ENCODE measurements at regions not wholly inside any gene's neighbourhood (a gene's known extent, or its start where the extent isn't known, plus 50 kb on each side); places are given as distances from the start of the nearest gene placed in this dataset.

DNA sequence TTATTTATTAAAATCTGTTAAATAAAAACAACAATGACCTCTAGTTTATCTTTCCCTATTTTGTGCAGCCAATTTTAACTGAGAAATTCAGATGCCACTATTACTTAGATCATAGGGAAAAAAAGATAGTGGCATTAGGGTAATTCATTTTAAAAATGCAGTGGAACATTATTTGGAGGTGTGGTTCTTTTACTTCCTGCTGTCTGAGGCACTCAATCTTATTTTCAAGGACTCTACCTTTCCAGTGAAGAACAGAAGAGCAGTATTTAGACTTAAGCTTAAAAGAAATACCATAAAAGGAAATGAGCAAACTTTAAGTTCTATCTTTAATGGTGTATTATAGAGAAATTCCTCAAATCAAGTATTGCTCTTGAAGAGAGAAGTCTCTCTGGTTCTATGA lies 342.6 kb upstream of the KLF12 start:
- POLR2A ChIA-PET (ENCODE audit: low non-redundant PET) = no interaction called here
- TF ChIP-seq, protein P1, sequence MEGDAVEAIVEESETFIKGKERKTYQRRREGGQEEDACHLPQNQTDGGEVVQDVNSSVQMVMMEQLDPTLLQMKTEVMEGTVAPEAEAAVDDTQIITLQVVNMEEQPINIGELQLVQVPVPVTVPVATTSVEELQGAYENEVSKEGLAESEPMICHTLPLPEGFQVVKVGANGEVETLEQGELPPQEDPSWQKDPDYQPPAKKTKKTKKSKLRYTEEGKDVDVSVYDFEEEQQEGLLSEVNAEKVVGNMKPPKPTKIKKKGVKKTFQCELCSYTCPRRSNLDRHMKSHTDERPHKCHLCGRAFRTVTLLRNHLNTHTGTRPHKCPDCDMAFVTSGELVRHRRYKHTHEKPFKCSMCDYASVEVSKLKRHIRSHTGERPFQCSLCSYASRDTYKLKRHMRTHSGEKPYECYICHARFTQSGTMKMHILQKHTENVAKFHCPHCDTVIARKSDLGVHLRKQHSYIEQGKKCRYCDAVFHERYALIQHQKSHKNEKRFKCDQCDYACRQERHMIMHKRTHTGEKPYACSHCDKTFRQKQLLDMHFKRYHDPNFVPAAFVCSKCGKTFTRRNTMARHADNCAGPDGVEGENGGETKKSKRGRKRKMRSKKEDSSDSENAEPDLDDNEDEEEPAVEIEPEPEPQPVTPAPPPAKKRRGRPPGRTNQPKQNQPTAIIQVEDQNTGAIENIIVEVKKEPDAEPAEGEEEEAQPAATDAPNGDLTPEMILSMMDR (conservative IDR thresholded peaks at IDR 0.05; ENCODE audit: low read depth, low read length) = no peak
- TF ChIP-seq EZH2 (IDR thresholded peaks at IDR 0.05; ENCODE audit: borderline replicate concordance, low read depth, low read length, poor library complexity, severe bottlenecking) = no peak

GRCh38 chr13:74476365-74476764 lies 342.2 kb upstream of the KLF12 start:
- TF ChIP-seq, protein P1 (conservative IDR thresholded peaks at IDR 0.05; ENCODE audit: low read depth, low read length) = no peak
- TF ChIP-seq EZH2 (IDR thresholded peaks at IDR 0.05; ENCODE audit: borderline replicate concordance, low read depth, low read length, poor library complexity, severe bottlenecking) = no peak
- no peaks in the 10 kb centered on the region for H3K4me1 ChIP-seq (ENCODE audit: insufficient read depth, low read length, poor library complexity, severe bottlenecking)
- no peak overlapping the region for H3K27ac ChIP-seq (ENCODE audit: low read depth, low read length, poor library complexity, severe bottlenecking)
- no peak for DNase-seq (ENCODE audit: low spot score)
- intact Hi-C loops (cut with micrococcal nuclease; ENCODE audit: unreplicated experiment) = no loop called here
- no peak overlapping the region for H3K4me3 ChIP-seq (ENCODE audit: low read depth, low read length, poor library complexity, severe bottlenecking)
- ChIA-PET CTCF (no interaction called here), POLR2A (ENCODE audit: low non-redundant PET) (no interaction called here)
- H3K27me3 ChIP-seq (replicated peaks; ENCODE audit: insufficient read depth, low read depth, low read length, poor library complexity) = no peaks in the 10 kb centered on the region
- H3K9me3 ChIP-seq (ENCODE audit: low read depth, low read length, poor library complexity, severe bottlenecking) = no peaks in the 10 kb centered on the region
- no TSS peak for BruUV-seq (replicated peaks)
- no peaks in the 10 kb centered on the region for H3K36me3 ChIP-seq (ENCODE audit: insufficient read depth, low read length, poor library complexity, severe bottlenecking)

More for the DNA sequence above, 342.6 kb upstream of the KLF12 start:
- no peaks in the 10 kb centered on the region for H3K36me3 ChIP-seq (ENCODE audit: insufficient read depth, low read length, poor library complexity, severe bottlenecking)
- intact Hi-C loops (cut with micrococcal nuclease; ENCODE audit: unreplicated experiment) = no loop called here
- H3K4me3 ChIP-seq (ENCODE audit: low read depth, low read length, poor library complexity, severe bottlenecking) = no peak overlapping the region
- no peaks in the 10 kb centered on the region for H3K27me3 ChIP-seq (replicated peaks; ENCODE audit: insufficient read depth, low read depth, low read length, poor library complexity)
- H3K4me1 ChIP-seq (ENCODE audit: insufficient read depth, low read length, poor library complexity, severe bottlenecking) = no peaks in the 10 kb centered on the region
- no TSS peak for BruUV-seq (replicated peaks)
- H3K27ac ChIP-seq (ENCODE audit: low read depth, low read length, poor library complexity, severe bottlenecking) = no peak overlapping the region
- no peak for DNase-seq (ENCODE audit: low spot score)
- H3K9me3 ChIP-seq (ENCODE audit: low read depth, low read length, poor library complexity, severe bottlenecking) = no peaks in the 10 kb centered on the region
- CTCF ChIA-PET = no interaction called here

GRCh38 chr13:74466864-74467263 lies 332.7 kb upstream of the KLF12 start:
- Histone ChIP-seq H3K36me3 (ENCODE audit: insufficient read depth, low read length, poor library complexity, severe bottlenecking) (no peaks in the 10 kb centered on the region), H3K9me3 (ENCODE audit: low read depth, low read length, poor library complexity, severe bottlenecking) (no peaks in the 10 kb centered on the region), H3K4me3 (ENCODE audit: low read depth, low read length, poor library complexity, severe bottlenecking) (no peak overlapping the region), H3K4me1 (ENCODE audit: insufficient read depth, low read length, poor library complexity, severe bottlenecking) (peaks cover 47% of the 10 kb centered on the region), H3K27me3 (replicated peaks; ENCODE audit: insufficient read depth, low read depth, low read length, poor library complexity) (no peaks in the 10 kb centered on the region), H3K27ac (ENCODE audit: low read depth, low read length, poor library complexity, severe bottlenecking) (no peak overlapping the region)
- ChIA-PET POLR2A (ENCODE audit: low non-redundant PET) (interaction anchor here (0.7 kb wide), 1 partner anchor 580 kb away, joined by 3 read pairs; no protein-coding TSS in a partner anchor), CTCF (no interaction called here)
- TF ChIP-seq, protein P1 (conservative IDR thresholded peaks at IDR 0.05; ENCODE audit: low read depth, low read length) = no peak
- no peak for TF ChIP-seq EZH2 (IDR thresholded peaks at IDR 0.05; ENCODE audit: borderline replicate concordance, low read depth, low read length, poor library complexity, severe bottlenecking)
- intact Hi-C loops (cut with micrococcal nuclease; ENCODE audit: unreplicated experiment) = loop anchor here (10.0 kb wide), 2 partner anchors 662 to 712 kb away; no protein-coding TSS in a partner anchor
- BruUV-seq (replicated peaks) = no TSS peak
- DNase-seq (ENCODE audit: low spot score) = peak; percentile 17
